Loucy (cell line): ENCODE measurements at regions not wholly inside any gene's neighbourhood (a gene's known extent, or its start where the extent isn't known, plus 50 kb on each side); places are given as distances from the start of the nearest gene placed in this dataset.

Experiments
- H2AFZ ChIP-seq: fragments of 200-600 bp; sonication (generic); 2 replicates; pipeline ENCODE4 v1.6.0; 2016; ENCODE audit warnings: antibody characterized with exemption, mild to moderate bottlenecking, low read length, moderate library complexity
- H3F3A ChIP-seq: fragments of 200-600 bp; 2 replicates; pipeline ENCODE4 v1.6.0; 2016; ENCODE audit warnings: antibody characterized with exemption, low read depth, mild to moderate bottlenecking
- H3K27me3 ChIP-seq: fragments of 200-600 bp; sonication (generic); 2 replicates; pipeline ENCODE4 v1.6.1; 2014; ENCODE audit warnings: low read length, mild to moderate bottlenecking; ENCODE audit not compliant: insufficient read depth, poor library complexity, severe bottlenecking
- H3K36me3 ChIP-seq: fragments of 200-600 bp; sonication (generic); 2 replicates; pipeline ENCODE4 v1.6.1; 2016; ENCODE audit warnings: low read length; ENCODE audit not compliant: insufficient read depth
- H3K4me1 ChIP-seq: fragments of 200-600 bp; sonication (generic); 2 replicates; pipeline ENCODE4 v1.5.1; 2014; ENCODE audit warnings: low read length, mild to moderate bottlenecking; ENCODE audit not compliant: insufficient read depth, poor library complexity, severe bottlenecking
- H3K4me2 ChIP-seq: fragments of 200-600 bp; sonication (generic); 2 replicates; pipeline ENCODE4 v1.6.0; 2014; ENCODE audit warnings: antibody characterized with exemption, low read length, low read depth, mild to moderate bottlenecking; ENCODE audit not compliant: poor library complexity, severe bottlenecking
- H3K4me3 ChIP-seq: fragments of 200-600 bp; sonication (generic); 2 replicates; pipeline ENCODE4 v1.5.1; 2014; ENCODE audit warnings: low read length, mild to moderate bottlenecking, mixed read lengths; ENCODE audit not compliant: poor library complexity, severe bottlenecking
- H3K79me2 ChIP-seq: fragments of 200-600 bp; sonication (generic); 2 replicates; pipeline ENCODE4 v1.6.1; 2014; ENCODE audit warnings: low read length; ENCODE audit not compliant: insufficient read depth
- H3K9ac ChIP-seq: fragments of 200-600 bp; sonication (generic); 2 replicates; pipeline ENCODE4 v1.6.0; 2014; ENCODE audit warnings: mild to moderate bottlenecking, low read depth, low read length, moderate library complexity; ENCODE audit not compliant: poor library complexity, severe bottlenecking
- H3K9me2 ChIP-seq: fragments of 200-600 bp; sonication (generic); replicated peaks from 2 replicates; pipeline ENCODE4 v1.6.1; 2016; ENCODE audit warnings: low read depth, low read length, mixed read lengths
- H3K9me3 ChIP-seq: fragments of 200-600 bp; sonication (generic); 2 replicates; pipeline ENCODE4 v1.6.1; 2014; ENCODE audit warnings: mild to moderate bottlenecking, antibody characterized with exemption, low read length, low read depth; ENCODE audit not compliant: insufficient read depth
- H4K20me1 ChIP-seq: fragments of 200-600 bp; sonication (generic); 2 replicates; pipeline ENCODE4 v1.6.0; 2014; ENCODE audit warnings: antibody characterized with exemption, low read length, mild to moderate bottlenecking; ENCODE audit not compliant: insufficient read depth, poor library complexity, severe bottlenecking
- CTCF ChIP-seq: fragments of 200-600 bp; sonication (generic); conservative IDR thresholded peaks from 2 replicates; pipeline ENCODE4 v1.5.1; 2014; ENCODE audit warnings: mild to moderate bottlenecking, antibody characterized with exemption, low read length
- EZH2phosphoT487 ChIP-seq: fragments of 200-600 bp; IDR thresholded peaks from 2 replicates; pipeline ENCODE4 v1.6.1; 2018; ENCODE audit warnings: antibody characterized with exemption, mild to moderate bottlenecking, moderate library complexity, borderline replicate concordance

- TF ChIP-seq CTCF = no peak
- no peak for TF ChIP-seq EZH2phosphoT487
- H3F3A ChIP-seq = no peaks in the 10 kb centered on the region
- no peaks in the 10 kb centered on the region for H3K9me2 ChIP-seq
Observed at GRCh38 chr6:169130113-169130512, 123.5 kb downstream of the THBS2 start.

GRCh38 chr6:169121013-169121412 lies 132.6 kb downstream of the THBS2 start:
- H4K20me1 ChIP-seq = no peaks in the 10 kb centered on the region
- peaks cover 9% of the 10 kb centered on the region; the same call in 1 of the 2 replicates for H3K9me3 ChIP-seq
- no peak overlapping the region for H2AFZ ChIP-seq
- H3K4me2 ChIP-seq = no peak overlapping the region
- H3K79me2 ChIP-seq = no peaks in the 10 kb centered on the region
- H3K9ac ChIP-seq = no peak overlapping the region
- no peaks in the 10 kb centered on the region for H3K36me3 ChIP-seq
- no peaks in the 10 kb centered on the region for H3F3A ChIP-seq
- H3K9me2 ChIP-seq = no peaks in the 10 kb centered on the region
- H3K27me3 ChIP-seq = no peaks in the 10 kb centered on the region
- H3K4me3 ChIP-seq = no peak overlapping the region
- TF ChIP-seq CTCF (no peak; the same call in 1 of the 2 replicates), EZH2phosphoT487 (no peak)
- no peaks in the 10 kb centered on the region for H3K4me1 ChIP-seq

More at GRCh38 chr6:169130113-169130512, 123.5 kb downstream of the THBS2 start:
- Histone ChIP-seq H3K4me2 (no peak overlapping the region), H3K4me1 (no peaks in the 10 kb centered on the region), H3K9me3 (peaks cover 9% of the 10 kb centered on the region; the same call in 1 of the 2 replicates), H2AFZ (no peak overlapping the region), H3K9ac (no peak overlapping the region), H3K4me3 (no peak overlapping the region), H3K27me3 (no peaks in the 10 kb centered on the region), H3K79me2 (no peaks in the 10 kb centered on the region), H3K36me3 (no peaks in the 10 kb centered on the region), H4K20me1 (no peaks in the 10 kb centered on the region)

GRCh38 chr6:169119669-169120068 lies 134.0 kb downstream of the THBS2 start:
- H3K4me1 ChIP-seq = no peaks in the 10 kb centered on the region
- no peak overlapping the region for H3K4me2 ChIP-seq
- no peak overlapping the region for H2AFZ ChIP-seq
- H3K36me3 ChIP-seq = no peaks in the 10 kb centered on the region
- H4K20me1 ChIP-seq = no peaks in the 10 kb centered on the region
- no peaks in the 10 kb centered on the region for H3K9me2 ChIP-seq
- H3K4me3 ChIP-seq = no peak overlapping the region
- no peak for TF ChIP-seq CTCF
- TF ChIP-seq EZH2phosphoT487 = no peak
- no peaks in the 10 kb centered on the region for H3K27me3 ChIP-seq
- H3K9ac ChIP-seq = no peak overlapping the region
- no peaks in the 10 kb centered on the region for H3F3A ChIP-seq
- peaks cover 9% of the 10 kb centered on the region; the same call in 1 of the 2 replicates for H3K9me3 ChIP-seq
- H3K79me2 ChIP-seq = no peaks in the 10 kb centered on the region
